H1 (cell line): ENCODE measurements at regions not wholly inside any gene's neighbourhood (a gene's known extent, or its start where the extent isn't known, plus 50 kb on each side); places are given as distances from the start of the nearest gene placed in this dataset.

Experiments used
- RAD21 ChIP-seq, 2 experiments: IDR thresholded peaks in 1 of 2; conservative IDR thresholded peaks in 1 of 2; 2 replicates each; pipeline ENCODE4 v1.6.1; 2011; ENCODE audit warnings: low read depth in 2 of 2, low read length in 2 of 2, improper control_type of control experiment in 1 of 2, inconsistent platforms in 1 of 2, mild to moderate bottlenecking in 1 of 2, moderate library complexity in 1 of 2
- ZNF274 ChIP-seq: IDR thresholded peaks from 2 replicates; pipeline ENCODE4 v1.7.0; 2012; ENCODE audit warnings: low read length, borderline replicate concordance; ENCODE audit errors: extremely low read depth

GRCh38 chr18:73150199-73150598 lies 282.4 kb upstream of the NETO1 start (continued):
- no peak for TF ChIP-seq ZNF274
- peak in 1 of 2 experiments; percentile 17; a peak in 2 of 4 replicates for TF ChIP-seq RAD21 (IDR thresholded peaks at IDR 0.05 in 1 of 2, conservative IDR thresholded peaks at IDR 0.05 in 1 of 2; ENCODE audit: low read depth in 2 of 2, low read length in 2 of 2)
